ENCODE measurements at regions not wholly inside any gene's neighbourhood (a gene's known extent, or its start where the extent isn't known, plus 50 kb on each side); places are given as distances from the start of the nearest gene placed in this dataset.

- H3K9me3 ChIP-seq (ENCODE audit: control insufficient read depth in 2 of 3, insufficient read depth in 1 of 3, low read length in 3 of 3), result no peaks in the 10 kb centered on the region
- FAIRE-seq, result no peak
- intact Hi-C loops (cut with DNase I), result no loop called here
Observed at GRCh38 chr5:24351285-24351684, 293.5 kb downstream of the CDH10 start.

DNA sequence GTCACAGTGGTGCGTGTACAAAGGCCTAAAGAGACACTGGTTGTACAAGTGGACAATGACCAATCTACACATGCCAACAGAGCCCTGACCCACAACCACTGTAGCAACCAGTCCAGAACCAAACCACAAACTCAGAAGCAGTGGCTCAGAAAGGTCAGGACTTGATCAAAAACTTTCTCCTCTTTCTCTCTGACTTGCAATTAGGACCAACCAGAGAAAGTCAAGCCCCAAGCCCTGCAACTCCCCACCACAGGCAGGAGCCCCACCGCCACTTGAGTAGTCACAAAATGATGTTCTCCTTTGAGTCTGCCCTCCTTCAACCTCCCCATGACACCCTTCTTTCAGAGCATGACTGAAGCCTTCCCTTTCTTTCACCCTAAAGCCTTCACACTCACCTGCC, 291.8 kb downstream of the CDH10 start:
- peak in 4 of 5 donors; percentile 40 to 69 (median 46) for DNase-seq
- intact Hi-C loops (cut with DNase I), result no loop called here

More at GRCh38 chr5:24351285-24351684, 293.5 kb downstream of the CDH10 start:
- Histone ChIP-seq H3K27ac (ENCODE audit: low read depth in 2 of 2, low read length in 2 of 2) (no peak overlapping the region), H3K4me1 (ENCODE audit: control insufficient read depth in 2 of 3, insufficient read depth in 2 of 3, low read depth in 1 of 3, low read length in 3 of 3) (no peaks in the 10 kb centered on the region), H3K36me3 (ENCODE audit: control insufficient read depth in 2 of 3, insufficient read depth in 3 of 3, low read length in 3 of 3) (no peaks in the 10 kb centered on the region), H3K4me3 (ENCODE audit: low read length in 3 of 3) (no peak overlapping the region), H3K27me3 (ENCODE audit: control insufficient read depth, insufficient read depth, low read length) (no peaks in the 10 kb centered on the region), H3K9ac (ENCODE audit: low read length in 3 of 3) (no peak overlapping the region)
- DNase-seq, result peak in 1 of 5 donors; percentile 38
- TF ChIP-seq, protein P1, sequence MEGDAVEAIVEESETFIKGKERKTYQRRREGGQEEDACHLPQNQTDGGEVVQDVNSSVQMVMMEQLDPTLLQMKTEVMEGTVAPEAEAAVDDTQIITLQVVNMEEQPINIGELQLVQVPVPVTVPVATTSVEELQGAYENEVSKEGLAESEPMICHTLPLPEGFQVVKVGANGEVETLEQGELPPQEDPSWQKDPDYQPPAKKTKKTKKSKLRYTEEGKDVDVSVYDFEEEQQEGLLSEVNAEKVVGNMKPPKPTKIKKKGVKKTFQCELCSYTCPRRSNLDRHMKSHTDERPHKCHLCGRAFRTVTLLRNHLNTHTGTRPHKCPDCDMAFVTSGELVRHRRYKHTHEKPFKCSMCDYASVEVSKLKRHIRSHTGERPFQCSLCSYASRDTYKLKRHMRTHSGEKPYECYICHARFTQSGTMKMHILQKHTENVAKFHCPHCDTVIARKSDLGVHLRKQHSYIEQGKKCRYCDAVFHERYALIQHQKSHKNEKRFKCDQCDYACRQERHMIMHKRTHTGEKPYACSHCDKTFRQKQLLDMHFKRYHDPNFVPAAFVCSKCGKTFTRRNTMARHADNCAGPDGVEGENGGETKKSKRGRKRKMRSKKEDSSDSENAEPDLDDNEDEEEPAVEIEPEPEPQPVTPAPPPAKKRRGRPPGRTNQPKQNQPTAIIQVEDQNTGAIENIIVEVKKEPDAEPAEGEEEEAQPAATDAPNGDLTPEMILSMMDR (IDR thresholded peaks at IDR 0.05; ENCODE audit: borderline replicate concordance, extremely low read depth, insufficient read depth), result no peak

GRCh38 chr5:24353611-24354010, 291.2 kb downstream of the CDH10 start:
- no peak for FAIRE-seq

More for the DNA sequence above, 291.8 kb downstream of the CDH10 start:
- FAIRE-seq, result no peak
- H3K36me3 ChIP-seq (ENCODE audit: control insufficient read depth in 2 of 3, insufficient read depth in 3 of 3, low read length in 3 of 3), result no peaks in the 10 kb centered on the region
- H3K9ac ChIP-seq (ENCODE audit: low read length in 3 of 3), result no peak overlapping the region
- TF ChIP-seq, protein P1 (IDR thresholded peaks at IDR 0.05; ENCODE audit: borderline replicate concordance, extremely low read depth, insufficient read depth), result no peak
- H3K27ac ChIP-seq (ENCODE audit: low read depth in 2 of 2, low read length in 2 of 2), result no peak overlapping the region
- no peaks in the 10 kb centered on the region for H3K4me1 ChIP-seq (ENCODE audit: control insufficient read depth in 2 of 3, insufficient read depth in 2 of 3, low read depth in 1 of 3, low read length in 3 of 3)
- H3K27me3 ChIP-seq (ENCODE audit: control insufficient read depth, insufficient read depth, low read length), result no peaks in the 10 kb centered on the region
- no peak overlapping the region for H3K4me3 ChIP-seq (ENCODE audit: low read length in 3 of 3)
- H3K9me3 ChIP-seq (ENCODE audit: control insufficient read depth in 2 of 3, insufficient read depth in 1 of 3, low read length in 3 of 3), result no peaks in the 10 kb centered on the region

More at GRCh38 chr5:24353611-24354010, 291.2 kb downstream of the CDH10 start:
- no peak overlapping the region for H3K27ac ChIP-seq (ENCODE audit: low read depth in 2 of 2, low read length in 2 of 2)
- no peak overlapping the region for H3K4me3 ChIP-seq (ENCODE audit: low read length in 3 of 3)
- no peaks in the 10 kb centered on the region for H3K9me3 ChIP-seq (ENCODE audit: control insufficient read depth in 2 of 3, insufficient read depth in 1 of 3, low read length in 3 of 3)
- TF ChIP-seq, protein P1 (IDR thresholded peaks at IDR 0.05; ENCODE audit: borderline replicate concordance, extremely low read depth, insufficient read depth), result no peak
- no peaks in the 10 kb centered on the region for H3K36me3 ChIP-seq (ENCODE audit: control insufficient read depth in 2 of 3, insufficient read depth in 3 of 3, low read length in 3 of 3)
- no peaks in the 10 kb centered on the region for H3K4me1 ChIP-seq (ENCODE audit: control insufficient read depth in 2 of 3, insufficient read depth in 2 of 3, low read depth in 1 of 3, low read length in 3 of 3)
- H3K27me3 ChIP-seq (ENCODE audit: control insufficient read depth, insufficient read depth, low read length), result no peaks in the 10 kb centered on the region
- no peak overlapping the region for H3K9ac ChIP-seq (ENCODE audit: low read length in 3 of 3)
- intact Hi-C loops (cut with DNase I), result no loop called here
- peak in 2 of 5 donors; percentile 83 to 87 for DNase-seq
